K562 (cell line): ENCODE measurements at regions not wholly inside any gene's neighbourhood (a gene's known extent, or its start where the extent isn't known, plus 50 kb on each side); places are given as distances from the start of the nearest gene placed in this dataset.

ENCODE experiments used
- ATAC-seq: fragments of 200-7000 bp; cut with Tn5 transposase; 3 replicates; pipeline ENCODE4 v1.9.1; 2020; ENCODE audit warnings: moderate library complexity
- BruUV-seq: library from RNA; stranded (reverse); fragments of 400-500 nt; replicated peaks from 2 replicates; lab custom pipeline; 2021; lab: Mats Ljungman, UMichigan
- CTCF ChIA-PET: fragments of 300-600 bp; formaldehyde crosslinking; extraction: SDS; loops from one replicate; lab custom pipeline; 2021; ENCODE audit warnings: low intra/inter-chr PET ratio; lab: Yijun Ruan, JAX
- POLR2A ChIA-PET: fragments of 300-600, 350-650 bp; sonication (Branson Sonifier 250); formaldehyde crosslinking; extraction: SDS; loops from one replicate; lab custom pipeline; 2021; ENCODE audit warnings: antibody characterized with exemption, inconsistent platforms; lab: Yijun Ruan, JAX
- DNase-seq, 4 experiments: peaks; one replicate each; pipeline versions ENCODE4 v3.0.0 to v3.0.0-alpha.2; 2011 to 2018; ENCODE audit warnings: low spot score in 3 of 4, mixed read lengths in 3 of 4; ENCODE audit errors: extremely low read depth in 1 of 4
- FAIRE-seq: peaks from 2 replicates; lab custom pipeline; 2011; peaks lifted over from hg19 to GRCh38; lab: Jason Lieb, UNC
- H2AFZ ChIP-seq: 2 replicates; pipeline ENCODE4 v1.6.0; 2011; ENCODE audit warnings: low read depth, low read length, control low read depth, inconsistent platforms
- H3K27ac ChIP-seq: fragments of 200-600 bp; 3 replicates; pipeline ENCODE4 v1.8.0; 2011; ENCODE audit warnings: low read depth, mild to moderate bottlenecking, control low read depth, inconsistent platforms, low read length, moderate library complexity, mixed read lengths; ENCODE audit errors: extremely low read depth
- H3K27me3 ChIP-seq, 2 experiments: fragments of 300-600 bp in 1 of 2; 2 replicates in 1 of 2; 3 replicates in 1 of 2; pipeline versions ENCODE4 v1.6.0 to v1.8.0; 2011; ENCODE audit warnings: inconsistent platforms in 2 of 2, low read length in 2 of 2, mild to moderate bottlenecking in 1 of 2, mixed read lengths in 1 of 2, moderate library complexity in 1 of 2; ENCODE audit not compliant: control insufficient read depth in 2 of 2, insufficient read depth in 2 of 2
- H3K36me3 ChIP-seq: fragments of 300-600 bp; 3 replicates; pipeline ENCODE4 v1.8.0; 2011; ENCODE audit warnings: mild to moderate bottlenecking, low read length, inconsistent platforms; ENCODE audit not compliant: control insufficient read depth, insufficient read depth
- H3K4me1 ChIP-seq, 2 experiments: fragments of 200-600 bp in 1 of 2; replicated peaks in 1 of 2; 2 replicates in 1 of 2; 3 replicates in 1 of 2; pipeline versions ENCODE4 v1.5.1 to v1.8.0; 2011; ENCODE audit warnings: inconsistent platforms in 2 of 2, low read length in 2 of 2, mild to moderate bottlenecking in 1 of 2, mixed read lengths in 1 of 2, moderate library complexity in 1 of 2; ENCODE audit not compliant: control insufficient read depth in 2 of 2, insufficient read depth in 2 of 2
- H3K4me2 ChIP-seq: 2 replicates; pipeline ENCODE4 v1.6.1; 2011; ENCODE audit warnings: low read length, control low read depth, inconsistent platforms, mixed read lengths; ENCODE audit not compliant: insufficient read depth
- H3K4me3 ChIP-seq: fragments of 200-600 bp; sonication (generic), shearing (Covaris generic); 2 replicates; pipeline ENCODE4 v1.5.1; 2016; ENCODE audit warnings: control low read depth, inconsistent platforms
- H3K79me2 ChIP-seq: fragments of 200-600 bp; 3 replicates; pipeline ENCODE4 v1.8.0; 2011; ENCODE audit warnings: low read length, inconsistent platforms; ENCODE audit not compliant: control insufficient read depth, insufficient read depth
- H3K9ac ChIP-seq, 2 experiments: 2 replicates each; pipeline versions ENCODE4 v1.6.0 to v1.6.1; 2011; ENCODE audit warnings: low read depth in 2 of 2, low read length in 2 of 2, control low read depth in 1 of 2, inconsistent platforms in 1 of 2, mild to moderate bottlenecking in 1 of 2, mixed read lengths in 1 of 2; ENCODE audit not compliant: insufficient read depth in 1 of 2
- H3K9me1 ChIP-seq: one replicate; pipeline ENCODE4 v1.6.0; 2011; ENCODE audit warnings: inconsistent platforms, mild to moderate bottlenecking, low read length, moderate library complexity; ENCODE audit not compliant: control insufficient read depth, insufficient read depth
- H3K9me3 ChIP-seq: replicated peaks from 2 replicates; pipeline ENCODE4 v1.5.1; 2011; ENCODE audit warnings: low read depth, low read length, inconsistent platforms; ENCODE audit not compliant: control insufficient read depth, insufficient read depth
- H4K20me1 ChIP-seq: replicated peaks from 2 replicates; pipeline ENCODE4 v1.6.1; 2011; ENCODE audit warnings: low read length, inconsistent platforms, mixed read lengths; ENCODE audit not compliant: control insufficient read depth, insufficient read depth
- CCAR2 ChIP-seq: fragments of 200-400 bp; formaldehyde crosslinking; IDR thresholded peaks from 2 replicates; pipeline ENCODE4 v1.6.1; 2017; ENCODE audit warnings: mild to moderate bottlenecking, low read depth, low read length
- KHSRP ChIP-seq: fragments of 450-650 bp; IDR thresholded peaks from 2 replicates; pipeline ENCODE4 v1.6.1; 2017
- KLF1 ChIP-seq: fragments of 450-650 bp; IDR thresholded peaks from 2 replicates; pipeline ENCODE4 v1.6.1; 2016; ENCODE audit warnings: missing genetic modification characterization, missing compliant biosample characterization
- MTA2 ChIP-seq: fragments of 450-650 bp; IDR thresholded peaks from 2 replicates; pipeline ENCODE4 v1.6.1; 2016; ENCODE audit warnings: low read depth
- NFATC3 ChIP-seq: fragments of 450-650 bp; IDR thresholded peaks from 2 replicates; pipeline ENCODE4 v1.6.1; 2017; ENCODE audit warnings: mild to moderate bottlenecking
- PHF21A ChIP-seq: fragments of 450-650 bp; IDR thresholded peaks from 2 replicates; pipeline ENCODE4 v1.6.1; 2017; ENCODE audit warnings: low read depth, borderline replicate concordance
- RBFOX2 ChIP-seq: fragments of 200-400 bp; formaldehyde crosslinking; IDR thresholded peaks from 2 replicates; pipeline ENCODE4 v1.6.1; 2017; ENCODE audit warnings: low read depth, mild to moderate bottlenecking, low read length, moderate library complexity
- SAFB ChIP-seq: fragments of 200-400 bp; formaldehyde crosslinking; IDR thresholded peaks from 2 replicates; pipeline ENCODE4 v1.6.1; 2017; ENCODE audit warnings: low read depth, low read length, borderline replicate concordance
- ZFPM2 ChIP-seq: fragments of 250-450 bp; sonication (Bioruptor Pico); IDR thresholded peaks from 2 replicates; pipeline ENCODE4 v1.5.1; 2022; ENCODE audit warnings: mild to moderate bottlenecking
- WGBS: fragments of 100-300 bp; shearing (Covaris generic); methylation state at CpG from one replicate; pipeline ENCODE4 v1.1.6; 2016; ENCODE audit warnings: low coverage, mixed read lengths; ENCODE audit not compliant: insufficient coverage; ENCODE audit errors: missing lambda C conversion rate; 5-methylcytosine and 5-hydroxymethylcytosine counted together
- in situ Hi-C: fragments of 300-500 bp; cut with MboI; formaldehyde crosslinking; loops from 4 replicates; pipeline ENCODE4 v1.15.0; 2018; ENCODE audit warnings: inconsistent platforms, mixed read lengths
- intact Hi-C: fragments of 100-400 bp; cut with micrococcal nuclease; formaldehyde crosslinking; loops from 2 replicates; pipeline ENCODE4 v1.14.2; 2022
- TF ChIP-seq, protein P1 (sequence below): sonication (generic); formaldehyde crosslinking; IDR thresholded peaks from 2 replicates; pipeline ENCODE4 v1.8.0; 2022; ENCODE audit warnings: mild to moderate bottlenecking, missing genetic modification reagents
- TF ChIP-seq, protein P2 (sequence below): fragments of 250-450 bp; sonication (Bioruptor Pico); IDR thresholded peaks from 2 replicates; pipeline ENCODE4 v1.8.0; 2021; ENCODE audit warnings: mild to moderate bottlenecking, moderate library complexity
- TF ChIP-seq, protein P3 (sequence below): fragments of 250-450 bp; sonication (Bioruptor Pico); IDR thresholded peaks from 2 replicates; pipeline ENCODE4 v1.8.0; 2021; ENCODE audit warnings: moderate library complexity, mild to moderate bottlenecking, inconsistent platforms
- TF ChIP-seq, protein P4 (sequence below): fragments of 250-450 bp; sonication (Bioruptor Pico); IDR thresholded peaks from 2 replicates; pipeline ENCODE4 v1.9.0; 2021; ENCODE audit warnings: mild to moderate bottlenecking
- TF ChIP-seq, protein P5 (sequence below): conservative IDR thresholded peaks from 2 replicates; pipeline ENCODE4 v1.6.1; 2011; ENCODE audit warnings: low read depth, mild to moderate bottlenecking, low read length; ENCODE audit not compliant: control insufficient read depth

DNA sequence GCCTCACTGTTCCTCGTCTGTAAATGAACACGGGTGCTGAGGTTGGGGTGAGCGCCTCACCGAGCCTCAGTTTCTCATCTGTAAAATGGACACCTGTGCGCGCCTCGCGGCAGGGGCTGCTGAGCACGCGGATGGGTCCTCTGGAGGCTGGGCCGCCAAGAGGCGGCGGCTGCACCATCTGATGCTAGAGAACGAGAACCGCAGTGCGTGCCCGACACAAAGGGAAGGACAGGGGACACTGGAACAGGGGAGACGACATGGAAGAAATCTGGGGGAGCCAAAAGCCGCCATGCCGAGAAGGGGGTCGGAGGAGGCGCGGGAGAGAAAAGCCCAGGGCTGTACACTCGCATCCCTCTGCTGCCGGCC lies 118.7 kb upstream of the ZNF516 start:
- Histone ChIP-seq H3K79me2 (no peaks in the 10 kb centered on the region), H3K36me3 (no peaks in the 10 kb centered on the region), H3K4me2 (no peak overlapping the region), H3K9me1 (no peaks in the 10 kb centered on the region), H4K20me1 (no peaks in the 10 kb centered on the region), H3K9me3 (no peaks in the 10 kb centered on the region), H3K27me3 (peaks cover 0 to 34% of the 10 kb centered on the region in 2 experiments; a peak in 4 of 5 replicates), H3K27ac (no peak overlapping the region), H3K4me3 (no peak overlapping the region), H3K4me1 (no peaks in the 10 kb centered on the region), H2AFZ (no peak overlapping the region), H3K9ac (no peak overlapping the region)
- ChIA-PET CTCF (no interaction called here), POLR2A (no interaction called here)
- no peak for FAIRE-seq
- BruUV-seq: no TSS peak
- ATAC-seq: no peak
- intact Hi-C loops (no loop called here), in situ Hi-C loops (no loop called here)
- TF ChIP-seq, protein P1, sequence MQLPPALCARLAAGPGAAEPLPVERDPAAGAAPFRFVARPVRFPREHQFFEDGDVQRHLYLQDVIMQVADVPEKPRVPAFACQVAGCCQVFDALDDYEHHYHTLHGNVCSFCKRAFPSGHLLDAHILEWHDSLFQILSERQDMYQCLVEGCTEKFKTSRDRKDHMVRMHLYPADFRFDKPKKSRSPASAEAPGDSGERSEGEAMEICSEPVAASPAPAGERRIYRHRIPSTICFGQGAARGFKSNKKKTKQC (CRISPR knock-in tag): no peak
- TF ChIP-seq PHF21A: no peak
- TF ChIP-seq CCAR2: no peak
- TF ChIP-seq KLF1: no peak
- no peak for TF ChIP-seq KHSRP
- TF ChIP-seq, protein P2, sequence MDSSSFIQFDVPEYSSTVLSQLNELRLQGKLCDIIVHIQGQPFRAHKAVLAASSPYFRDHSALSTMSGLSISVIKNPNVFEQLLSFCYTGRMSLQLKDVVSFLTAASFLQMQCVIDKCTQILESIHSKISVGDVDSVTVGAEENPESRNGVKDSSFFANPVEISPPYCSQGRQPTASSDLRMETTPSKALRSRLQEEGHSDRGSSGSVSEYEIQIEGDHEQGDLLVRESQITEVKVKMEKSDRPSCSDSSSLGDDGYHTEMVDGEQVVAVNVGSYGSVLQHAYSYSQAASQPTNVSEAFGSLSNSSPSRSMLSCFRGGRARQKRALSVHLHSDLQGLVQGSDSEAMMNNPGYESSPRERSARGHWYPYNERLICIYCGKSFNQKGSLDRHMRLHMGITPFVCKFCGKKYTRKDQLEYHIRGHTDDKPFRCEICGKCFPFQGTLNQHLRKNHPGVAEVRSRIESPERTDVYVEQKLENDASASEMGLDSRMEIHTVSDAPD (CRISPR knock-in tag): no peak
- no peak for TF ChIP-seq NFATC3
- no peak for TF ChIP-seq MTA2
- TF ChIP-seq, protein P3, sequence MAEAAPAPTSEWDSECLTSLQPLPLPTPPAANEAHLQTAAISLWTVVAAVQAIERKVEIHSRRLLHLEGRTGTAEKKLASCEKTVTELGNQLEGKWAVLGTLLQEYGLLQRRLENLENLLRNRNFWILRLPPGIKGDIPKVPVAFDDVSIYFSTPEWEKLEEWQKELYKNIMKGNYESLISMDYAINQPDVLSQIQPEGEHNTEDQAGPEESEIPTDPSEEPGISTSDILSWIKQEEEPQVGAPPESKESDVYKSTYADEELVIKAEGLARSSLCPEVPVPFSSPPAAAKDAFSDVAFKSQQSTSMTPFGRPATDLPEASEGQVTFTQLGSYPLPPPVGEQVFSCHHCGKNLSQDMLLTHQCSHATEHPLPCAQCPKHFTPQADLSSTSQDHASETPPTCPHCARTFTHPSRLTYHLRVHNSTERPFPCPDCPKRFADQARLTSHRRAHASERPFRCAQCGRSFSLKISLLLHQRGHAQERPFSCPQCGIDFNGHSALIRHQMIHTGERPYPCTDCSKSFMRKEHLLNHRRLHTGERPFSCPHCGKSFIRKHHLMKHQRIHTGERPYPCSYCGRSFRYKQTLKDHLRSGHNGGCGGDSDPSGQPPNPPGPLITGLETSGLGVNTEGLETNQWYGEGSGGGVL (CRISPR knock-in tag): no peak
- TF ChIP-seq, protein P4, sequence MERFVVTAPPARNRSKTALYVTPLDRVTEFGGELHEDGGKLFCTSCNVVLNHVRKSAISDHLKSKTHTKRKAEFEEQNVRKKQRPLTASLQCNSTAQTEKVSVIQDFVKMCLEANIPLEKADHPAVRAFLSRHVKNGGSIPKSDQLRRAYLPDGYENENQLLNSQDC (CRISPR knock-in tag): no peak
- TF ChIP-seq RBFOX2: no peak
- no peak for TF ChIP-seq ZFPM2 (CRISPR knock-in tag)
- no peak for TF ChIP-seq SAFB
- TF ChIP-seq, protein P5, sequence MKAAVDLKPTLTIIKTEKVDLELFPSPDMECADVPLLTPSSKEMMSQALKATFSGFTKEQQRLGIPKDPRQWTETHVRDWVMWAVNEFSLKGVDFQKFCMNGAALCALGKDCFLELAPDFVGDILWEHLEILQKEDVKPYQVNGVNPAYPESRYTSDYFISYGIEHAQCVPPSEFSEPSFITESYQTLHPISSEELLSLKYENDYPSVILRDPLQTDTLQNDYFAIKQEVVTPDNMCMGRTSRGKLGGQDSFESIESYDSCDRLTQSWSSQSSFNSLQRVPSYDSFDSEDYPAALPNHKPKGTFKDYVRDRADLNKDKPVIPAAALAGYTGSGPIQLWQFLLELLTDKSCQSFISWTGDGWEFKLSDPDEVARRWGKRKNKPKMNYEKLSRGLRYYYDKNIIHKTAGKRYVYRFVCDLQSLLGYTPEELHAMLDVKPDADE: no peak
- DNase-seq: no peak
- 3% methylated on average over 17 of the region's 25 CpGs for WGBS
